HG02610 (cell line): ENCODE measurements at regions not wholly inside any gene's neighbourhood (a gene's known extent, or its start where the extent isn't known, plus 50 kb on each side); places are given as distances from the start of the nearest gene placed in this dataset.

Experiments
- ATAC-seq: cut with Tn5 transposase; IDR thresholded peaks from one replicate; pipeline ENCODE4 v1.9.1; 2021; ENCODE audit warnings: mild to moderate bottlenecking, moderate library complexity; ENCODE audit not compliant: unreplicated experiment

GRCh38 chr5:4164167-4164566, 568.5 kb downstream of the IRX1 start:
- no peak for ATAC-seq

- ATAC-seq, result no peak
Measured at GRCh38 chr5:4180703-4181102, 585.1 kb downstream of the IRX1 start.

- ATAC-seq, result no peak
Measured at GRCh38 chr5:4182144-4182543, 586.5 kb downstream of the IRX1 start.

- ATAC-seq, result no peak
Measured at GRCh38 chr5:4185127-4185526, 589.5 kb downstream of the IRX1 start.

- no peak for ATAC-seq
Measured at GRCh38 chr5:4188704-4189103, 593.1 kb downstream of the IRX1 start.

- no peak for ATAC-seq
Measured at GRCh38 chr5:4189317-4189716, 593.7 kb downstream of the IRX1 start.

GRCh38 chr5:4191041-4191440, 595.4 kb downstream of the IRX1 start:
- no peak for ATAC-seq

- ATAC-seq, result no peak
Measured at GRCh38 chr5:4191703-4192102, 596.1 kb downstream of the IRX1 start.

- no peak for ATAC-seq
Measured at GRCh38 chr5:4192111-4192510, 596.5 kb downstream of the IRX1 start.

GRCh38 chr5:4196744-4197143, 601.1 kb downstream of the IRX1 start:
- no peak for ATAC-seq

GRCh38 chr5:4197151-4197550, 601.5 kb downstream of the IRX1 start:
- ATAC-seq, result no peak

GRCh38 chr5:4198461-4198860, 602.8 kb downstream of the IRX1 start:
- ATAC-seq, result no peak

GRCh38 chr5:4199049-4199841, 603.6 kb downstream of the IRX1 start:
- no peak for ATAC-seq

GRCh38 chr5:4203146-4203545, 607.5 kb downstream of the IRX1 start:
- no peak for ATAC-seq

GRCh38 chr5:4204276-4205141, 608.9 kb downstream of the IRX1 start:
- no peak for ATAC-seq

GRCh38 chr5:4205398-4205797, 609.8 kb downstream of the IRX1 start:
- no peak for ATAC-seq

GRCh38 chr5:4206127-4206526, 610.5 kb downstream of the IRX1 start:
- ATAC-seq, result no peak

GRCh38 chr5:4207486-4207885, 611.9 kb downstream of the IRX1 start:
- ATAC-seq, result no peak

- ATAC-seq, result no peak
Measured at GRCh38 chr5:4208537-4208936, 612.9 kb downstream of the IRX1 start.

GRCh38 chr5:4208996-4209395, 613.4 kb downstream of the IRX1 start:
- ATAC-seq, result no peak

GRCh38 chr5:4212071-4212739, 616.6 kb downstream of the IRX1 start:
- no peak for ATAC-seq
